Liver (tissue), 8 donors: ENCODE measurements at regions not wholly inside any gene's neighbourhood (a gene's known extent, or its start where the extent isn't known, plus 50 kb on each side); places are given as distances from the start of the nearest gene placed in this dataset.

Source experiments
- DNase-seq: peaks from one replicate; pipeline ENCODE4 v3.0.0-alpha.2; 2017; ENCODE audit warnings: low spot score
- H3K27ac ChIP-seq, 2 donors: one replicate each; pipeline ENCODE4 v1.7.0; 2013; ENCODE audit warnings: inconsistent platforms in 2 of 2, low read length in 2 of 2, control low read depth in 1 of 2, low read depth in 1 of 2, mild to moderate bottlenecking in 1 of 2
- H3K27me3 ChIP-seq, 4 donors: one replicate each; pipeline versions ENCODE4 v1.6.1 to v1.7.0; 2013; ENCODE audit warnings: low read length in 3 of 4, inconsistent platforms in 1 of 4, mild to moderate bottlenecking in 1 of 4, moderate library complexity in 1 of 4; ENCODE audit not compliant: control insufficient read depth in 4 of 4, insufficient read depth in 4 of 4
- H3K36me3 ChIP-seq, 4 donors: one replicate each; pipeline versions ENCODE4 v1.6.1 to v1.7.0; 2013; ENCODE audit warnings: low read length in 3 of 4, mild to moderate bottlenecking in 3 of 4, low read depth in 1 of 4, moderate library complexity in 1 of 4; ENCODE audit not compliant: control insufficient read depth in 4 of 4, insufficient read depth in 3 of 4
- H3K4me1 ChIP-seq, 4 donors: one replicate each; pipeline versions ENCODE4 v1.6.1 to v1.7.0; 2013; ENCODE audit warnings: low read length in 3 of 4, mild to moderate bottlenecking in 3 of 4, moderate library complexity in 1 of 4; ENCODE audit not compliant: control insufficient read depth in 4 of 4, insufficient read depth in 4 of 4
- H3K4me3 ChIP-seq, 3 donors: one replicate each; pipeline versions ENCODE4 v1.6.1 to v1.7.0; 2013; ENCODE audit warnings: low read length in 3 of 3, control low read depth in 1 of 3, low read depth in 1 of 3, mild to moderate bottlenecking in 1 of 3
- H3K9ac ChIP-seq, 2 donors: one replicate each; pipeline ENCODE4 v1.7.0; 2013; ENCODE audit warnings: low read length in 2 of 2, mild to moderate bottlenecking in 2 of 2, moderate library complexity in 2 of 2, control low read depth in 1 of 2, low read depth in 1 of 2
- H3K9me3 ChIP-seq, 4 donors: one replicate each; pipeline versions ENCODE4 v1.6.1 to v1.7.0; 2013; ENCODE audit warnings: low read length in 3 of 4; ENCODE audit not compliant: control insufficient read depth in 4 of 4
- ATF3 ChIP-seq: IDR thresholded peaks from 2 replicates; pipeline ENCODE4 v1.6.1; 2016; ENCODE audit warnings: antibody characterized with exemption
- CTCF ChIP-seq: fragments of 150-350 bp; IDR thresholded peaks from 2 replicates; pipeline ENCODE4 v1.5.1; 2017; ENCODE audit warnings: improper control_type of control experiment, low read depth, low read length; ENCODE audit not compliant: missing input control
- EGR1 ChIP-seq, 2 donors: IDR thresholded peaks; 2 replicates each; pipeline ENCODE4 v1.6.1; 2016 to 2018; ENCODE audit warnings: antibody characterized with exemption in 2 of 2, low read depth in 2 of 2
- FOXA1 ChIP-seq: IDR thresholded peaks from 2 replicates; pipeline ENCODE4 v1.6.1; 2016; ENCODE audit warnings: antibody characterized with exemption
- FOXA2 ChIP-seq: IDR thresholded peaks from 2 replicates; pipeline ENCODE4 v1.6.1; 2016; ENCODE audit warnings: antibody characterized with exemption
- GABPA ChIP-seq, 2 donors: IDR thresholded peaks in 1 of 2; conservative IDR thresholded peaks in 1 of 2; 2 replicates each; pipeline ENCODE4 v1.6.1; 2016; ENCODE audit warnings: antibody characterized with exemption in 2 of 2, mild to moderate bottlenecking in 1 of 2, moderate library complexity in 1 of 2
- HNF4A ChIP-seq, 2 donors: conservative IDR thresholded peaks; 2 replicates each; pipeline ENCODE4 v1.6.1; 2016; ENCODE audit warnings: antibody characterized with exemption in 2 of 2, mild to moderate bottlenecking in 2 of 2
- HNF4G ChIP-seq: IDR thresholded peaks from 2 replicates; pipeline ENCODE4 v1.6.1; 2016; ENCODE audit warnings: antibody characterized with exemption
- JUND ChIP-seq, 2 donors: IDR thresholded peaks; 2 replicates each; pipeline ENCODE4 v1.6.1; 2016; ENCODE audit warnings: antibody characterized with exemption in 2 of 2
- MAX ChIP-seq: IDR thresholded peaks from 2 replicates; pipeline ENCODE4 v1.6.1; 2016; ENCODE audit warnings: antibody characterized with exemption
- NR2F2 ChIP-seq: IDR thresholded peaks from 2 replicates; pipeline ENCODE4 v1.6.1; 2016; ENCODE audit warnings: antibody characterized with exemption
- RAD21 ChIP-seq, 2 donors: IDR thresholded peaks; 2 replicates each; pipeline ENCODE4 v1.6.1; 2016; ENCODE audit warnings: antibody characterized with exemption in 2 of 2, mild to moderate bottlenecking in 2 of 2
- REST ChIP-seq: IDR thresholded peaks from 2 replicates; pipeline ENCODE4 v1.6.1; 2016; ENCODE audit warnings: antibody characterized with exemption, mild to moderate bottlenecking
- RXRA ChIP-seq, 2 donors: IDR thresholded peaks; 2 replicates each; pipeline ENCODE4 v1.6.1; 2017 to 2018; ENCODE audit warnings: antibody characterized with exemption in 2 of 2, mild to moderate bottlenecking in 1 of 2
- SP1 ChIP-seq: IDR thresholded peaks from 2 replicates; pipeline ENCODE4 v1.6.1; 2018; ENCODE audit warnings: antibody characterized with exemption, mild to moderate bottlenecking
- TAF1 ChIP-seq: conservative IDR thresholded peaks from 2 replicates; pipeline ENCODE4 v1.6.1; 2016; ENCODE audit warnings: antibody characterized with exemption, mild to moderate bottlenecking
- YY1 ChIP-seq: IDR thresholded peaks from 2 replicates; pipeline ENCODE4 v1.6.1; 2016; ENCODE audit warnings: antibody characterized with exemption, mild to moderate bottlenecking
- ZBTB33 ChIP-seq: IDR thresholded peaks from 2 replicates; pipeline ENCODE4 v1.6.1; 2016; ENCODE audit warnings: antibody characterized with exemption
- WGBS: extraction: QIAGEN DNeasy Blood & Tissue Kit; methylation state at CpG from one replicate; pipeline ENCODE4 v1.1.7; 2013; 5-methylcytosine and 5-hydroxymethylcytosine counted together
- donor health status: healthy.
- donor health status: healthy.
- donor health status: healthy.
- donor health status: healthy.
- donor health status: healthy.

- TF ChIP-seq ZBTB33 (no peak), EGR1 (IDR thresholded peaks at IDR 0.05; ENCODE audit: low read depth in 2 of 2) (no peak)
These were observed 538.7 kb upstream of the CDH4 start (continued) for GRCh38 chr20:60713396-60713795.

GRCh38 chr20:60715172-60715571 is 536.9 kb upstream of the CDH4 start:
- no peaks in the 10 kb centered on the region for H3K4me1 ChIP-seq
- no peak overlapping the region for H3K27ac ChIP-seq
- peaks cover 0 to 3% (median 0%) of the 10 kb centered on the region in 4 donors for H3K27me3 ChIP-seq
- H3K4me3 ChIP-seq = no peak overlapping the region
- no peak overlapping the region for H3K9ac ChIP-seq
- WGBS = 66% methylated on average over 9 of the region's 9 CpGs
- no peaks in the 10 kb centered on the region for H3K9me3 ChIP-seq
- TF ChIP-seq HNF4G (no peak), JUND (IDR thresholded peaks at IDR 0.05) (no peak), EGR1 (IDR thresholded peaks at IDR 0.05; ENCODE audit: low read depth in 2 of 2) (no peak), RXRA (IDR thresholded peaks at IDR 0.05) (no peak), MAX (no peak), FOXA1 (no peak), FOXA2 (no peak), ZBTB33 (no peak), NR2F2 (no peak), CTCF (no peak), REST (no peak), ATF3 (no peak), RAD21 (IDR thresholded peaks at IDR 0.05) (no peak), TAF1 (no peak), YY1 (no peak), SP1 (no peak), HNF4A (conservative IDR thresholded peaks at IDR 0.05) (no peak), GABPA (IDR thresholded peaks at IDR 0.05 in 1 of 2, conservative IDR thresholded peaks at IDR 0.05 in 1 of 2) (no peak)
- DNase-seq = no peak
- no peaks in the 10 kb centered on the region for H3K36me3 ChIP-seq
